ENCODE measurements at regions not wholly inside any gene's neighbourhood (a gene's known extent, or its start where the extent isn't known, plus 50 kb on each side); places are given as distances from the start of the nearest gene placed in this dataset.

DNA sequence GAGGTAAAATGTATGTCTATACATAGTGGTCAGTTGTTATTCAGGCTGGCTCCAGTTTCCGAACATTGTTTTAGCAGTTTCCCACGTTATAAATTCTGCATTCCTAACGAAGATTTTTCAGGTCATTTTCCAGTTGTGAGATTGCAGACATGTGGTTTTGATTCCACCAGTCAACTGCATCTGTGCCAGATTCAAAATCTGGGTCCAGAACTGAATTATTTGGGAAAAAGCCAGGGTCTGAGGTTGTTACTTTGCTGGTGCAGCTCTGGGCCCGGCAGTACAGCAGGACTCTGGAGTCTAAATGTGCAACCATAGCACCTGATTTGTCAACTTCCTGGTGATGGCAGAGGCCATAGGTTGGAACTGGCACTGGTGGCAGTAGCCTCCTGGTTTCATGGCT, 105.7 kb upstream of the MEGF10 start:
- no peaks in the 10 kb centered on the region for H3K9me3 ChIP-seq
- DNase-seq = no peak
- no peak overlapping the region for H3K4me3 ChIP-seq
- no peaks in the 10 kb centered on the region for H3K27me3 ChIP-seq
- H3K36me3 ChIP-seq (ENCODE audit: low read depth, missing control alignments) = no peaks in the 10 kb centered on the region
- intact Hi-C loops (cut with DNase I; ENCODE audit: low total_unique reads) = no loop called here
- H3K27ac ChIP-seq = no peak overlapping the region
- WGBS, 2 donors = 39 to 46% methylated on average over 4 of the region's 4 CpGs
- H3K4me1 ChIP-seq = peaks cover 8% of the 10 kb centered on the region
- TF ChIP-seq, protein P1, sequence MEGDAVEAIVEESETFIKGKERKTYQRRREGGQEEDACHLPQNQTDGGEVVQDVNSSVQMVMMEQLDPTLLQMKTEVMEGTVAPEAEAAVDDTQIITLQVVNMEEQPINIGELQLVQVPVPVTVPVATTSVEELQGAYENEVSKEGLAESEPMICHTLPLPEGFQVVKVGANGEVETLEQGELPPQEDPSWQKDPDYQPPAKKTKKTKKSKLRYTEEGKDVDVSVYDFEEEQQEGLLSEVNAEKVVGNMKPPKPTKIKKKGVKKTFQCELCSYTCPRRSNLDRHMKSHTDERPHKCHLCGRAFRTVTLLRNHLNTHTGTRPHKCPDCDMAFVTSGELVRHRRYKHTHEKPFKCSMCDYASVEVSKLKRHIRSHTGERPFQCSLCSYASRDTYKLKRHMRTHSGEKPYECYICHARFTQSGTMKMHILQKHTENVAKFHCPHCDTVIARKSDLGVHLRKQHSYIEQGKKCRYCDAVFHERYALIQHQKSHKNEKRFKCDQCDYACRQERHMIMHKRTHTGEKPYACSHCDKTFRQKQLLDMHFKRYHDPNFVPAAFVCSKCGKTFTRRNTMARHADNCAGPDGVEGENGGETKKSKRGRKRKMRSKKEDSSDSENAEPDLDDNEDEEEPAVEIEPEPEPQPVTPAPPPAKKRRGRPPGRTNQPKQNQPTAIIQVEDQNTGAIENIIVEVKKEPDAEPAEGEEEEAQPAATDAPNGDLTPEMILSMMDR (IDR thresholded peaks at IDR 0.05) = no peak
- TF ChIP-seq POLR2A (IDR thresholded peaks at IDR 0.05) = no peak

DNA sequence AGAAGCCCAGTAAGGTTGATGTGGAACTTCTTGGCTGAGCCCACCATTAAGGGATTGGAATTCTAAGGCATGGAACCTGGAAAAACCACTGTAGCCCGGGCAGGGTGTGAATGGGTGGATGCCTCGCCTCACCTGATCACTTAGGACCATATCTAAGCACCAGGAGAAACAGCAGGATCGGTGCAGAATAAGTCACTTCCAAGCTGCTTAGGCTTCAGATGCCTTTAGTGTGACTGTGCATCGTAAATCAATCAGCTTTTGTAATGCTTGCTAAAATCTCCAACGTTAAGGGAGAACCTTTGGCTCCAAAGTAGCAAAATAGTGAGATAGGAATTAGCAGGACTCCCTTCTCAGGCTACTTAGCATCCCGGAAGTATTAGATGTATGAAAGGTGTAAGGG, 103.9 kb upstream of the MEGF10 start:
- 61 to 66% methylated on average over 6 of the region's 6 CpGs for WGBS, 2 donors

DNA sequence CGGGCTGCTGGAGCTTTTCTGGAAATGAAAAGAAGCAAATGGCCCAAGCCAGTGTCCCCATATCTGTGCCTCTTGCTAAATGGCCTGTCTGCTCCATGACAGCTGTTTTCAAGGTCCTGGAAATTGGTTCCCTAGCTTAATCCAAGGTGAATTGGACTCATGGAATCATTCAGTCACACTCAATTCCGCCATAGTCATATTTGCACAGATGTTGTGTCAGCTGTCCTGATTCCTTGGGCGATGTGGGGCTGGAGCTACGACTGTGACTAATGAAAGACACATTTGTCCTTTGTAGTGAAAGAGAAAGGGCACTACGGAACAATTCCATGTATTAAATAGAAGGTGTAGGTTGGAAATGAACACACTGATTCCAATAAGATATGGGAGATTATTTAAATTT, 102.9 kb upstream of the MEGF10 start:
- H3K4me1 ChIP-seq = peaks cover 8% of the 10 kb centered on the region
- no peak overlapping the region for H3K27ac ChIP-seq
- no peak for DNase-seq
- H3K36me3 ChIP-seq (ENCODE audit: low read depth, missing control alignments) = no peaks in the 10 kb centered on the region
- intact Hi-C loops (cut with DNase I; ENCODE audit: low total_unique reads) = no loop called here
- WGBS, 2 donors = 47 to 59% methylated on average over 5 of the region's 5 CpGs
- TF ChIP-seq, protein P1 (IDR thresholded peaks at IDR 0.05) = no peak
- TF ChIP-seq POLR2A (IDR thresholded peaks at IDR 0.05) = no peak
- H3K4me3 ChIP-seq = no peak overlapping the region
- no peaks in the 10 kb centered on the region for H3K9me3 ChIP-seq
- no peaks in the 10 kb centered on the region for H3K27me3 ChIP-seq

More for the DNA sequence above, 103.9 kb upstream of the MEGF10 start:
- Histone ChIP-seq H3K9me3 (no peaks in the 10 kb centered on the region), H3K27ac (no peak overlapping the region), H3K4me1 (peaks cover 8% of the 10 kb centered on the region), H3K4me3 (no peak overlapping the region), H3K36me3 (ENCODE audit: low read depth, missing control alignments) (no peaks in the 10 kb centered on the region), H3K27me3 (no peaks in the 10 kb centered on the region)
- intact Hi-C loops (cut with DNase I; ENCODE audit: low total_unique reads) = no loop called here
- TF ChIP-seq, protein P1 (IDR thresholded peaks at IDR 0.05) = no peak
- TF ChIP-seq POLR2A (IDR thresholded peaks at IDR 0.05) = no peak
- DNase-seq = no peak

DNA sequence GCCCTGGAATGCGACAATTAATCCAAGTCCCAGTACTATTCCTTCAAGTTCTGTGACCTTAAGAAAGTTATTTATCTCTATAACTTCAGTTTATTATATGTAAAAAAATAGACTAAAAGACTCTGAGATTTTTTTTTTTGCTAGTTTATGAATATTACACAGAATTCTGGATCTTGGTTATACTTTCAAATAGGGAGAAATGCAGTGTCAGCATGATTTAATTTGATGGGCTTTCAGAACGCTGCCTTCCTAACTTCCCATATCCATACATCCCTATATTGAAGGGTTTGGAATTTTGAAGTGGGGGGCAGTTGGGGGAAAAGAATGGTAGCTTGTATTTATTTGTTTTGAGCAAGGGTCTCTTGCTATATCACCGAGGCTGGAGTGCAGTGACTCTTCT, 98.4 kb upstream of the MEGF10 start:
- Histone ChIP-seq H3K36me3 (ENCODE audit: low read depth, missing control alignments) (no peaks in the 10 kb centered on the region), H3K9me3 (no peaks in the 10 kb centered on the region), H3K27me3 (no peaks in the 10 kb centered on the region), H3K4me1 (no peaks in the 10 kb centered on the region), H3K4me3 (no peak overlapping the region), H3K27ac (no peak overlapping the region)
- intact Hi-C loops (cut with DNase I; ENCODE audit: low total_unique reads) = no loop called here
- no peak for DNase-seq
- WGBS, 2 donors = 87 to 96% methylated on average over 3 of the region's 3 CpGs
- no peak for TF ChIP-seq POLR2A (IDR thresholded peaks at IDR 0.05)
- TF ChIP-seq, protein P1 (IDR thresholded peaks at IDR 0.05) = no peak

DNA sequence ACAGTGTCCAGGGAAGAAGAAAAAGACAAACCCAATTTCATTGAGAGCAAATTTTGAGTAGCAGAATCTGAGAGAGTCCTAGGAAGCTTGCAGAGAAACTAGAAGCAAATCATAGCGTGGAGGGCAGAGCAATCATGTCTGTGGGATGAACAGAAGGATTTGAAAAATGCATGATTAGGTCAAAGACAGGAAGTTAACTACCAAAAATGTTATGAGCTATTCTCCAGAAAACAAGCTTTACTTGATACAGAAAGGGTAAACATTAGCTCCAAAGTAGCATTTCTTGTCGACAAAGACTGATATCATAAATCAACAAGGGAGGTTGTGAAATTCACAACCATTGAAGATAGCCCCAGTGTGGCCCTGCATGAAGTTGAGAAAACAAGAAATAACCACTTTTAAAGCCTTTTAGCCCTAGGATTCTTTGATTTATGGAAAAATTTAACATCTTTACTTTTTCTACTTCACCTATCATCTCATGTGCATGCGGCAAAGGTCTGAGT, 97.7 kb upstream of the MEGF10 start:
- DNase-seq = no peak
- no peaks in the 10 kb centered on the region for H3K9me3 ChIP-seq
- intact Hi-C loops (cut with DNase I; ENCODE audit: low total_unique reads) = no loop called here
- no peak for TF ChIP-seq POLR2A (IDR thresholded peaks at IDR 0.05)
- TF ChIP-seq, protein P1 (IDR thresholded peaks at IDR 0.05) = no peak
- no peak overlapping the region for H3K4me3 ChIP-seq
- no peaks in the 10 kb centered on the region for H3K4me1 ChIP-seq
- no peaks in the 10 kb centered on the region for H3K36me3 ChIP-seq (ENCODE audit: low read depth, missing control alignments)
- H3K27ac ChIP-seq = no peak overlapping the region
- H3K27me3 ChIP-seq = no peaks in the 10 kb centered on the region
- 41 to 46% methylated on average over 3 of the region's 3 CpGs for WGBS, 2 donors

Measured in testis (tissue), 2 donors.